GM23248 (cell line): ENCODE measurements at regions not wholly inside any gene's neighbourhood (a gene's known extent, or its start where the extent isn't known, plus 50 kb on each side); places are given as distances from the start of the nearest gene placed in this dataset.
A peak's percentile ranks its signal among the peaks of the same experiment; 100 is the strongest.
"Not testable (repeated sequence)": the region's sequence is repeated elsewhere in the genome, so short reads cannot be mapped to it uniquely, and the experiment has no call there.

Source experiments
- DNase-seq: peaks from one replicate; pipeline ENCODE4 v3.0.0-alpha.2; 2015
- H2AFZ ChIP-seq: fragments of 200-600 bp; sonication (generic); 2 replicates; pipeline ENCODE4 v1.6.1; 2016; ENCODE audit warnings: antibody characterized with exemption
- H3F3A ChIP-seq: fragments of 200-600 bp; sonication (generic); 2 replicates; pipeline ENCODE4 v1.6.1; 2016; ENCODE audit warnings: mild to moderate bottlenecking, antibody characterized with exemption, mixed run types; ENCODE audit not compliant: insufficient read depth
- H3K27ac ChIP-seq: fragments of 200-600 bp; sonication (generic); 2 replicates; pipeline ENCODE4 v1.5.1; 2016; ENCODE audit warnings: mild to moderate bottlenecking
- H3K27me3 ChIP-seq: fragments of 200-600 bp; sonication (generic); replicated peaks from 2 replicates; pipeline ENCODE4 v1.6.1; 2016; ENCODE audit warnings: mild to moderate bottlenecking; ENCODE audit not compliant: insufficient read depth
- H3K36me3 ChIP-seq: fragments of 200-600 bp; sonication (generic); 2 replicates; pipeline ENCODE4 v1.6.1; 2016; ENCODE audit warnings: low read depth, mild to moderate bottlenecking
- H3K4me1 ChIP-seq: fragments of 200-600 bp; sonication (generic); 2 replicates; pipeline ENCODE4 v1.6.1; 2016; ENCODE audit warnings: mild to moderate bottlenecking; ENCODE audit not compliant: insufficient read depth
- H3K4me2 ChIP-seq: fragments of 200-600 bp; sonication (generic); one replicate; pipeline ENCODE4 v1.6.1; 2016; ENCODE audit warnings: mild to moderate bottlenecking; ENCODE audit not compliant: unreplicated experiment
- H3K4me3 ChIP-seq: fragments of 200-600 bp; sonication (generic); 2 replicates; pipeline ENCODE4 v1.5.1; 2016; ENCODE audit warnings: mild to moderate bottlenecking
- H3K79me2 ChIP-seq: fragments of 200-600 bp; sonication (generic); 2 replicates; pipeline ENCODE4 v1.6.1; 2016; ENCODE audit warnings: mild to moderate bottlenecking; ENCODE audit not compliant: insufficient read depth
- H3K9ac ChIP-seq: fragments of 200-600 bp; sonication (generic); 2 replicates; pipeline ENCODE4 v1.6.1; 2016; ENCODE audit warnings: mild to moderate bottlenecking
- H3K9me2 ChIP-seq: fragments of 200-600 bp; sonication (generic); 2 replicates; pipeline ENCODE4 v1.6.1; 2016; ENCODE audit warnings: mixed run types, mild to moderate bottlenecking, moderate library complexity; ENCODE audit not compliant: insufficient read depth
- H3K9me3 ChIP-seq: fragments of 200-600 bp; sonication (generic); one replicate; pipeline ENCODE4 v1.6.1; 2017; ENCODE audit warnings: low read depth
- H4K20me1 ChIP-seq: fragments of 200-600 bp; sonication (generic); 2 replicates; pipeline ENCODE4 v1.6.0; 2016; ENCODE audit not compliant: insufficient read depth
- EZH2 ChIP-seq: fragments of 200-600 bp; sonication (generic); IDR thresholded peaks from 2 replicates; pipeline ENCODE4 v1.6.1; 2018; ENCODE audit warnings: antibody characterized with exemption, mild to moderate bottlenecking; ENCODE audit not compliant: insufficient read depth, poor library complexity, severe bottlenecking
- EZH2phosphoT487 ChIP-seq: fragments of 200-600 bp; sonication (generic); IDR thresholded peaks from 2 replicates; pipeline ENCODE4 v1.6.1; 2018; ENCODE audit warnings: antibody characterized with exemption, moderate library complexity, mild to moderate bottlenecking, low read depth; ENCODE audit not compliant: insufficient read depth
- WGBS, 2 experiments: methylation state at CpG; one replicate each; pipeline ENCODE4 v1.1.6; 2015 to 2017; ENCODE audit warnings: low lambda C conversion rate in 2 of 2, low coverage in 1 of 2; ENCODE audit errors: missing lambda C conversion rate in 2 of 2; 5-methylcytosine and 5-hydroxymethylcytosine counted together
- in situ Hi-C: fragments of 300-500 bp; cut with MboI; formaldehyde crosslinking; loops from 2 replicates; pipeline ENCODE4 v1.15.0; 2020

GRCh38 chr22:26941896-26942636 lies 284.7 kb downstream of the MIAT start:
- in situ Hi-C loops: no loop called here
- no peak overlapping the region for H3K27ac ChIP-seq
- no peaks in the 10 kb centered on the region for H3K9me3 ChIP-seq
- H3K9ac ChIP-seq: no peak overlapping the region
- H3K4me1 ChIP-seq: no peaks in the 10 kb centered on the region
- WGBS, 2 experiments: 67 to 71% methylated on average over 14 of the region's 14 CpGs
- H3K79me2 ChIP-seq: no peaks in the 10 kb centered on the region
- no peak overlapping the region for H3K4me3 ChIP-seq
- DNase-seq: no peak
- no peaks in the 10 kb centered on the region; the same call in none of the 2 replicates for H3K27me3 ChIP-seq
- H3K36me3 ChIP-seq: no peaks in the 10 kb centered on the region
- no peaks in the 10 kb centered on the region for H3F3A ChIP-seq
- H3K4me2 ChIP-seq: no peak overlapping the region
- no peak overlapping the region for H2AFZ ChIP-seq
- no peaks in the 10 kb centered on the region for H4K20me1 ChIP-seq
- H3K9me2 ChIP-seq: no peaks in the 10 kb centered on the region
- no peak for TF ChIP-seq EZH2
- TF ChIP-seq EZH2phosphoT487: no peak

GRCh38 chr22:26942637-26942957 lies 285.2 kb downstream of the MIAT start:
- H2AFZ ChIP-seq: no peak overlapping the region
- no peak overlapping the region for H3K4me2 ChIP-seq
- H3K9me2 ChIP-seq: no peaks in the 10 kb centered on the region
- H4K20me1 ChIP-seq: no peaks in the 10 kb centered on the region
- H3K27me3 ChIP-seq: no peaks in the 10 kb centered on the region; the same call in none of the 2 replicates
- no peaks in the 10 kb centered on the region for H3K79me2 ChIP-seq
- H3K4me1 ChIP-seq: no peaks in the 10 kb centered on the region
- no peak for DNase-seq
- H3F3A ChIP-seq: no peaks in the 10 kb centered on the region
- H3K36me3 ChIP-seq: no peaks in the 10 kb centered on the region
- no peak overlapping the region for H3K27ac ChIP-seq
- no peaks in the 10 kb centered on the region for H3K9me3 ChIP-seq
- TF ChIP-seq EZH2 (no peak), EZH2phosphoT487 (no peak)
- no peak overlapping the region for H3K9ac ChIP-seq
- WGBS, 2 experiments: 79 to 89% methylated on average over 4 of the region's 4 CpGs
- no peak overlapping the region for H3K4me3 ChIP-seq
- in situ Hi-C loops: no loop called here

GRCh38 chr22:26945565-26945964 lies 288.2 kb downstream of the MIAT start:
- Histone ChIP-seq H3K9ac (no peak overlapping the region), H3F3A (no peaks in the 10 kb centered on the region), H3K4me1 (no peaks in the 10 kb centered on the region), H3K27me3 (no peaks in the 10 kb centered on the region), H3K79me2 (no peaks in the 10 kb centered on the region), H3K27ac (no peak overlapping the region), H3K9me3 (no peaks in the 10 kb centered on the region), H2AFZ (no peak overlapping the region), H3K4me2 (no peak overlapping the region), H3K4me3 (no peak overlapping the region), H3K9me2 (no peaks in the 10 kb centered on the region), H4K20me1 (no peaks in the 10 kb centered on the region), H3K36me3 (no peaks in the 10 kb centered on the region)
- no peak for TF ChIP-seq EZH2
- TF ChIP-seq EZH2phosphoT487: no peak
- no peak for DNase-seq
- in situ Hi-C loops: no loop called here
- WGBS, 2 experiments: 5 to 13% methylated on average over 1 of the region's 1 CpG

- H3K9me2 ChIP-seq: no peaks in the 10 kb centered on the region
- TF ChIP-seq EZH2 (no peak), EZH2phosphoT487 (no peak)
- peak; percentile 45 for DNase-seq
- H3K27ac ChIP-seq: no peak overlapping the region
- H3K36me3 ChIP-seq: no peaks in the 10 kb centered on the region
- H3K79me2 ChIP-seq: no peaks in the 10 kb centered on the region
- in situ Hi-C loops: no loop called here
- H3K4me1 ChIP-seq: no peaks in the 10 kb centered on the region
- H3K4me3 ChIP-seq: no peak overlapping the region
- H3K9ac ChIP-seq: no peak overlapping the region
- H4K20me1 ChIP-seq: no peaks in the 10 kb centered on the region
- H3K27me3 ChIP-seq: peaks cover under 1% of the 10 kb centered on the region; the same call in 1 of the 2 replicates
- no peak overlapping the region for H3K4me2 ChIP-seq
- no peaks in the 10 kb centered on the region for H3F3A ChIP-seq
- H3K9me3 ChIP-seq: no peaks in the 10 kb centered on the region
- no peak overlapping the region for H2AFZ ChIP-seq
- 74 to 80% methylated on average over 3 of the region's 3 CpGs for WGBS, 2 experiments
These were observed 291.8 kb downstream of the MIAT start for GRCh38 chr22:26949193-26949592.

GRCh38 chr22:26951139-26951538 lies 293.8 kb downstream of the MIAT start:
- H3K9me2 ChIP-seq, H3K4me2 ChIP-seq, H4K20me1 ChIP-seq, H3K27ac ChIP-seq, DNase-seq, H3K79me2 ChIP-seq, H3F3A ChIP-seq, H3K4me3 ChIP-seq, H2AFZ ChIP-seq, H3K9ac ChIP-seq, H3K9me3 ChIP-seq, in situ Hi-C loops, H3K4me1 ChIP-seq, H3K36me3 ChIP-seq: not testable (repeated sequence)
- WGBS, 2 experiments: 72 to 80% methylated on average over 3 of the region's 3 CpGs
- peaks cover 12% of the 10 kb centered on the region; the same call in 1 of the 2 replicates for H3K27me3 ChIP-seq
